ENCODE measurements at regions not wholly inside any gene's neighbourhood (a gene's known extent, or its start where the extent isn't known, plus 50 kb on each side); places are given as distances from the start of the nearest gene placed in this dataset.
"Not testable (repeated sequence)": the region's sequence is repeated elsewhere in the genome, so short reads cannot be mapped to it uniquely, and the experiment has no call there.

- ATAC-seq (ENCODE audit: insufficient read depth, low FRiP score); H3K4me1 ChIP-seq (ENCODE audit: control insufficient read depth in 5 of 5, insufficient read depth in 5 of 5, low read length in 5 of 5); H3K9me3 ChIP-seq (ENCODE audit: control insufficient read depth in 4 of 4, insufficient read depth in 3 of 4, low read length in 3 of 4); H3K36me3 ChIP-seq (ENCODE audit: control insufficient read depth in 4 of 4, insufficient read depth in 4 of 4, low read length in 4 of 4); DNase-seq; H3K27me3 ChIP-seq (ENCODE audit: control insufficient read depth in 3 of 3, insufficient read depth in 3 of 3, low read length in 2 of 3); H3K4me3 ChIP-seq; H3K9ac ChIP-seq (ENCODE audit: insufficient read depth in 1 of 2, low read length in 2 of 2); H3K27ac ChIP-seq (ENCODE audit: low read depth in 1 of 2, low read length in 1 of 2): not testable (repeated sequence)
- 92 to 100% methylated on average over 1 of the region's 5 CpGs for WGBS, 2 donors
Measured at GRCh38 chr2:87677421-87677923, 70.4 kb upstream of the PLGLB2 start.

GRCh38 chr2:87678742-87679173, 69.1 kb upstream of the PLGLB2 start:
- H3K9me3 ChIP-seq (ENCODE audit: control insufficient read depth in 4 of 4, insufficient read depth in 3 of 4, low read length in 3 of 4); ATAC-seq (ENCODE audit: insufficient read depth, low FRiP score); H3K4me3 ChIP-seq; H3K27ac ChIP-seq (ENCODE audit: low read depth in 1 of 2, low read length in 1 of 2); DNase-seq; H3K4me1 ChIP-seq (ENCODE audit: control insufficient read depth in 5 of 5, insufficient read depth in 5 of 5, low read length in 5 of 5); H3K9ac ChIP-seq (ENCODE audit: insufficient read depth in 1 of 2, low read length in 2 of 2); H3K36me3 ChIP-seq (ENCODE audit: control insufficient read depth in 4 of 4, insufficient read depth in 4 of 4, low read length in 4 of 4); H3K27me3 ChIP-seq (ENCODE audit: control insufficient read depth in 3 of 3, insufficient read depth in 3 of 3, low read length in 2 of 3): not testable (repeated sequence)
- WGBS, 2 donors, result 92% methylated on average over 3 to 5 of the region's 6 CpGs

GRCh38 chr2:87679950-87680349, 67.9 kb upstream of the PLGLB2 start:
- H3K9me3 ChIP-seq (ENCODE audit: control insufficient read depth in 4 of 4, insufficient read depth in 3 of 4, low read length in 3 of 4); H3K4me3 ChIP-seq; H3K4me1 ChIP-seq (ENCODE audit: control insufficient read depth in 5 of 5, insufficient read depth in 5 of 5, low read length in 5 of 5); ATAC-seq (ENCODE audit: insufficient read depth, low FRiP score); H3K27me3 ChIP-seq (ENCODE audit: control insufficient read depth in 3 of 3, insufficient read depth in 3 of 3, low read length in 2 of 3); H3K27ac ChIP-seq (ENCODE audit: low read depth in 1 of 2, low read length in 1 of 2); DNase-seq; H3K36me3 ChIP-seq (ENCODE audit: control insufficient read depth in 4 of 4, insufficient read depth in 4 of 4, low read length in 4 of 4); H3K9ac ChIP-seq (ENCODE audit: insufficient read depth in 1 of 2, low read length in 2 of 2): not testable (repeated sequence)
- WGBS, 2 donors, result 88 to 95% methylated on average over 1 to 2 of the region's 4 CpGs

- ATAC-seq (ENCODE audit: insufficient read depth, low FRiP score); H3K9me3 ChIP-seq (ENCODE audit: control insufficient read depth in 4 of 4, insufficient read depth in 3 of 4, low read length in 3 of 4); H3K27me3 ChIP-seq (ENCODE audit: control insufficient read depth in 3 of 3, insufficient read depth in 3 of 3, low read length in 2 of 3); H3K27ac ChIP-seq (ENCODE audit: low read depth in 1 of 2, low read length in 1 of 2); H3K4me1 ChIP-seq (ENCODE audit: control insufficient read depth in 5 of 5, insufficient read depth in 5 of 5, low read length in 5 of 5); H3K9ac ChIP-seq (ENCODE audit: insufficient read depth in 1 of 2, low read length in 2 of 2); DNase-seq; H3K4me3 ChIP-seq; H3K36me3 ChIP-seq (ENCODE audit: control insufficient read depth in 4 of 4, insufficient read depth in 4 of 4, low read length in 4 of 4): not testable (repeated sequence)
- 100% methylated on average over 1 of the region's 1 CpG for WGBS, 2 donors
Measured at GRCh38 chr2:87680691-87681090, 67.2 kb upstream of the PLGLB2 start.

GRCh38 chr2:87683451-87683850, 64.4 kb upstream of the PLGLB2 start:
- ATAC-seq (ENCODE audit: insufficient read depth, low FRiP score); H3K36me3 ChIP-seq (ENCODE audit: control insufficient read depth in 4 of 4, insufficient read depth in 4 of 4, low read length in 4 of 4); H3K4me3 ChIP-seq; H3K9me3 ChIP-seq (ENCODE audit: control insufficient read depth in 4 of 4, insufficient read depth in 3 of 4, low read length in 3 of 4); H3K4me1 ChIP-seq (ENCODE audit: control insufficient read depth in 5 of 5, insufficient read depth in 5 of 5, low read length in 5 of 5); H3K9ac ChIP-seq (ENCODE audit: insufficient read depth in 1 of 2, low read length in 2 of 2); H3K27me3 ChIP-seq (ENCODE audit: control insufficient read depth in 3 of 3, insufficient read depth in 3 of 3, low read length in 2 of 3): not testable (repeated sequence)
- DNase-seq, result peak; percentile 56 to 64 (median 60)
- H3K27ac ChIP-seq (ENCODE audit: low read depth in 1 of 2, low read length in 1 of 2), result peak overlapping the region in 1 of 2 donors; percentile 22
- WGBS, 2 donors, result 57 to 80% methylated on average over 9 to 10 of the region's 10 CpGs

- 95 to 98% methylated on average over 5 of the region's 5 CpGs for WGBS, 2 donors
- not testable (repeated sequence) for H3K9ac ChIP-seq (ENCODE audit: insufficient read depth in 1 of 2, low read length in 2 of 2); ATAC-seq (ENCODE audit: insufficient read depth, low FRiP score)
Measured at GRCh38 chr2:87683961-87684360, 63.9 kb upstream of the PLGLB2 start.

GRCh38 chr2:87685558-87685957, 62.3 kb upstream of the PLGLB2 start:
- not testable (repeated sequence) for H3K4me3 ChIP-seq; ATAC-seq (ENCODE audit: insufficient read depth, low FRiP score); H3K9me3 ChIP-seq (ENCODE audit: control insufficient read depth in 4 of 4, insufficient read depth in 3 of 4, low read length in 3 of 4); H3K36me3 ChIP-seq (ENCODE audit: control insufficient read depth in 4 of 4, insufficient read depth in 4 of 4, low read length in 4 of 4); H3K27me3 ChIP-seq (ENCODE audit: control insufficient read depth in 3 of 3, insufficient read depth in 3 of 3, low read length in 2 of 3); H3K4me1 ChIP-seq (ENCODE audit: control insufficient read depth in 5 of 5, insufficient read depth in 5 of 5, low read length in 5 of 5); H3K27ac ChIP-seq (ENCODE audit: low read depth in 1 of 2, low read length in 1 of 2); H3K9ac ChIP-seq (ENCODE audit: insufficient read depth in 1 of 2, low read length in 2 of 2)
- WGBS, 2 donors, result 80 to 86% methylated on average over 8 to 9 of the region's 11 CpGs
- DNase-seq, result peak in 1 of 3 donors; percentile 10

More at GRCh38 chr2:87683961-87684360, 63.9 kb upstream of the PLGLB2 start:
- not testable (repeated sequence) for H3K9me3 ChIP-seq (ENCODE audit: control insufficient read depth in 4 of 4, insufficient read depth in 3 of 4, low read length in 3 of 4); H3K4me1 ChIP-seq (ENCODE audit: control insufficient read depth in 5 of 5, insufficient read depth in 5 of 5, low read length in 5 of 5); H3K27ac ChIP-seq (ENCODE audit: low read depth in 1 of 2, low read length in 1 of 2); H3K27me3 ChIP-seq (ENCODE audit: control insufficient read depth in 3 of 3, insufficient read depth in 3 of 3, low read length in 2 of 3); DNase-seq; H3K4me3 ChIP-seq; H3K36me3 ChIP-seq (ENCODE audit: control insufficient read depth in 4 of 4, insufficient read depth in 4 of 4, low read length in 4 of 4)

- not testable (repeated sequence) for ATAC-seq (ENCODE audit: insufficient read depth, low FRiP score)
Measured at GRCh38 chr2:87686873-87687549, 60.9 kb upstream of the PLGLB2 start.

More at GRCh38 chr2:87686873-87687549, 60.9 kb upstream of the PLGLB2 start:
- no CpG with 5 or more reads among the region's 7 CpGs for WGBS, 2 donors
- H3K36me3 ChIP-seq (ENCODE audit: control insufficient read depth in 4 of 4, insufficient read depth in 4 of 4, low read length in 4 of 4); H3K4me1 ChIP-seq (ENCODE audit: control insufficient read depth in 5 of 5, insufficient read depth in 5 of 5, low read length in 5 of 5); H3K4me3 ChIP-seq; H3K27me3 ChIP-seq (ENCODE audit: control insufficient read depth in 3 of 3, insufficient read depth in 3 of 3, low read length in 2 of 3); DNase-seq; H3K9ac ChIP-seq (ENCODE audit: insufficient read depth in 1 of 2, low read length in 2 of 2); H3K27ac ChIP-seq (ENCODE audit: low read depth in 1 of 2, low read length in 1 of 2); H3K9me3 ChIP-seq (ENCODE audit: control insufficient read depth in 4 of 4, insufficient read depth in 3 of 4, low read length in 3 of 4): not testable (repeated sequence)

All from lung (tissue), 9 donors.